Karpas-422 (cell line): ENCODE measurements at regions not wholly inside any gene's neighbourhood (a gene's known extent, or its start where the extent isn't known, plus 50 kb on each side); places are given as distances from the start of the nearest gene placed in this dataset.

Experiments
- DNase-seq: peaks from one replicate; pipeline ENCODE4 v3.0.0-alpha.2; 2015
- H2AFZ ChIP-seq: fragments of 200-600 bp; sonication (generic); 2 replicates; pipeline ENCODE4 v1.6.1; 2014; ENCODE audit warnings: antibody characterized with exemption, low read length, mixed read lengths
- H3K27ac ChIP-seq: fragments of 200-600 bp; sonication (generic); 2 replicates; pipeline ENCODE4 v1.5.1; 2014; ENCODE audit warnings: mild to moderate bottlenecking, low read length, moderate library complexity
- H3K27me3 ChIP-seq: fragments of 200-600 bp; sonication (generic); 2 replicates; pipeline ENCODE4 v1.6.1; 2014; ENCODE audit warnings: low read length, mixed read lengths
- H3K36me3 ChIP-seq: fragments of 200-600 bp; sonication (generic); 2 replicates; pipeline ENCODE4 v1.6.1; 2014; ENCODE audit warnings: low read length, mixed read lengths; ENCODE audit not compliant: insufficient read depth
- H3K4me1 ChIP-seq: fragments of 200-600 bp; sonication (generic); 2 replicates; pipeline ENCODE4 v1.6.1; 2014; ENCODE audit warnings: mild to moderate bottlenecking, low read length, mixed read lengths
- H3K4me2 ChIP-seq: fragments of 200-600 bp; sonication (generic); 2 replicates; pipeline ENCODE4 v1.6.1; 2014; ENCODE audit warnings: low read length, low read depth, mild to moderate bottlenecking; ENCODE audit not compliant: poor library complexity, severe bottlenecking
- H3K4me3 ChIP-seq: fragments of 200-600 bp; sonication (generic); 2 replicates; pipeline ENCODE4 v1.5.1; 2014; ENCODE audit warnings: mild to moderate bottlenecking, antibody characterized with exemption, low read length, mixed read lengths
- H3K79me2 ChIP-seq: fragments of 200-600 bp; sonication (generic); 2 replicates; pipeline ENCODE4 v1.6.1; 2014; ENCODE audit warnings: mild to moderate bottlenecking, low read length, mixed read lengths
- H3K9ac ChIP-seq: fragments of 200-600 bp; sonication (generic); 2 replicates; pipeline ENCODE4 v1.6.0; 2014; ENCODE audit warnings: low read length
- H3K9me2 ChIP-seq: fragments of 200-600 bp; sonication (generic), shearing (Covaris generic); replicated peaks from 2 replicates; pipeline ENCODE4 v1.6.0; 2014; ENCODE audit warnings: mild to moderate bottlenecking, low read length, moderate library complexity; ENCODE audit not compliant: insufficient read depth
- H3K9me3 ChIP-seq: fragments of 300-700, 200-600 bp; sonication (generic); 2 replicates; pipeline ENCODE4 v1.6.1; 2014; ENCODE audit warnings: low read length, mixed read lengths
- H4K20me1 ChIP-seq: fragments of 200-600 bp; sonication (generic); 2 replicates; pipeline ENCODE4 v1.6.1; 2014; ENCODE audit warnings: mild to moderate bottlenecking, antibody characterized with exemption, low read length, low read depth; ENCODE audit not compliant: insufficient read depth

- Histone ChIP-seq H3K9ac (no peak overlapping the region), H4K20me1 (no peaks in the 10 kb centered on the region), H3K9me3 (peaks cover 12% of the 10 kb centered on the region), H3K27me3 (no peaks in the 10 kb centered on the region), H3K79me2 (no peaks in the 10 kb centered on the region), H3K27ac (no peak overlapping the region), H3K4me1 (no peaks in the 10 kb centered on the region), H3K36me3 (no peaks in the 10 kb centered on the region), H3K9me2 (no peaks in the 10 kb centered on the region), H2AFZ (no peak overlapping the region), H3K4me2 (no peak overlapping the region), H3K4me3 (no peak overlapping the region)
- DNase-seq = no peak
Measured at GRCh38 chr11:25159341-25159740, 662.5 kb downstream of the LUZP2 start.

- no peaks in the 10 kb centered on the region for H3K4me1 ChIP-seq
- no peak overlapping the region for H3K4me2 ChIP-seq
- H3K9me2 ChIP-seq = no peaks in the 10 kb centered on the region
- H4K20me1 ChIP-seq = no peaks in the 10 kb centered on the region
- H3K79me2 ChIP-seq = no peaks in the 10 kb centered on the region
- H3K9me3 ChIP-seq = peaks cover 8% of the 10 kb centered on the region; the same call in 1 of the 2 replicates
- DNase-seq = no peak
- H3K27ac ChIP-seq = no peak overlapping the region
- no peak overlapping the region for H3K9ac ChIP-seq
- H2AFZ ChIP-seq = no peak overlapping the region
- no peaks in the 10 kb centered on the region for H3K27me3 ChIP-seq
- no peak overlapping the region for H3K4me3 ChIP-seq
- H3K36me3 ChIP-seq = no peaks in the 10 kb centered on the region
Measured at GRCh38 chr11:25163421-25163820, 666.6 kb downstream of the LUZP2 start.

GRCh38 chr11:25180187-25180586 lies 683.3 kb downstream of the LUZP2 start:
- no peak overlapping the region for H3K4me2 ChIP-seq
- no peaks in the 10 kb centered on the region for H3K36me3 ChIP-seq
- DNase-seq = no peak
- H3K9me3 ChIP-seq = peaks cover 9% of the 10 kb centered on the region
- no peaks in the 10 kb centered on the region for H3K4me1 ChIP-seq
- H3K4me3 ChIP-seq = no peak overlapping the region
- H3K9ac ChIP-seq = no peak overlapping the region
- no peaks in the 10 kb centered on the region for H3K79me2 ChIP-seq
- H3K27me3 ChIP-seq = no peaks in the 10 kb centered on the region
- no peaks in the 10 kb centered on the region for H4K20me1 ChIP-seq
- no peaks in the 10 kb centered on the region for H3K9me2 ChIP-seq
- H3K27ac ChIP-seq = no peak overlapping the region
- H2AFZ ChIP-seq = no peak overlapping the region

GRCh38 chr11:25183411-25183810 lies 686.6 kb downstream of the LUZP2 start:
- H3K9me3 ChIP-seq = peaks cover 10% of the 10 kb centered on the region
- H3K9me2 ChIP-seq = no peaks in the 10 kb centered on the region
- H4K20me1 ChIP-seq = no peaks in the 10 kb centered on the region
- no peaks in the 10 kb centered on the region for H3K27me3 ChIP-seq
- H3K27ac ChIP-seq = no peak overlapping the region
- no peak overlapping the region for H3K4me3 ChIP-seq
- H3K4me1 ChIP-seq = no peaks in the 10 kb centered on the region
- H2AFZ ChIP-seq = no peak overlapping the region
- DNase-seq = no peak
- no peaks in the 10 kb centered on the region for H3K79me2 ChIP-seq
- H3K4me2 ChIP-seq = no peak overlapping the region
- no peak overlapping the region for H3K9ac ChIP-seq
- no peaks in the 10 kb centered on the region for H3K36me3 ChIP-seq

- no peaks in the 10 kb centered on the region for H3K36me3 ChIP-seq
- no peak overlapping the region for H3K4me3 ChIP-seq
- no peaks in the 10 kb centered on the region for H3K79me2 ChIP-seq
- H3K4me1 ChIP-seq = no peaks in the 10 kb centered on the region
- peaks cover 6% of the 10 kb centered on the region for H3K9me3 ChIP-seq
- H3K9me2 ChIP-seq = no peaks in the 10 kb centered on the region
- no peaks in the 10 kb centered on the region for H4K20me1 ChIP-seq
- H3K4me2 ChIP-seq = no peak overlapping the region
- no peak for DNase-seq
- H3K27ac ChIP-seq = no peak overlapping the region
- no peak overlapping the region for H2AFZ ChIP-seq
- H3K27me3 ChIP-seq = no peaks in the 10 kb centered on the region
- H3K9ac ChIP-seq = no peak overlapping the region
Measured at GRCh38 chr11:25197515-25197914, 700.7 kb downstream of the LUZP2 start.

GRCh38 chr11:25198704-25199103 lies 701.9 kb downstream of the LUZP2 start:
- H3K36me3 ChIP-seq = no peaks in the 10 kb centered on the region
- peaks cover 6% of the 10 kb centered on the region for H3K9me3 ChIP-seq
- H4K20me1 ChIP-seq = no peaks in the 10 kb centered on the region
- no peak overlapping the region for H3K27ac ChIP-seq
- H3K4me1 ChIP-seq = no peaks in the 10 kb centered on the region
- H3K4me3 ChIP-seq = no peak overlapping the region
- no peak overlapping the region for H3K9ac ChIP-seq
- H3K4me2 ChIP-seq = no peak overlapping the region
- no peaks in the 10 kb centered on the region for H3K79me2 ChIP-seq
- H3K27me3 ChIP-seq = no peaks in the 10 kb centered on the region
- no peaks in the 10 kb centered on the region for H3K9me2 ChIP-seq
- no peak overlapping the region for H2AFZ ChIP-seq
- no peak for DNase-seq

- no peak for DNase-seq
- Histone ChIP-seq H3K4me2 (no peak overlapping the region), H3K79me2 (no peaks in the 10 kb centered on the region), H2AFZ (no peak overlapping the region), H3K9me3 (peaks cover under 1% of the 10 kb centered on the region), H3K27ac (no peak overlapping the region), H3K9me2 (no peaks in the 10 kb centered on the region), H3K4me1 (no peaks in the 10 kb centered on the region), H3K36me3 (no peaks in the 10 kb centered on the region), H3K27me3 (no peaks in the 10 kb centered on the region), H3K4me3 (no peak overlapping the region), H3K9ac (no peak overlapping the region), H4K20me1 (no peaks in the 10 kb centered on the region)
Measured at GRCh38 chr11:25200925-25201324, 704.1 kb downstream of the LUZP2 start.

- Histone ChIP-seq H3K9me3 (peaks cover 3% of the 10 kb centered on the region; the same call in 1 of the 2 replicates), H3K27me3 (no peaks in the 10 kb centered on the region), H2AFZ (no peak overlapping the region), H3K79me2 (no peaks in the 10 kb centered on the region), H3K4me2 (no peak overlapping the region), H3K27ac (no peak overlapping the region), H3K4me1 (no peaks in the 10 kb centered on the region), H4K20me1 (no peaks in the 10 kb centered on the region), H3K4me3 (no peak overlapping the region), H3K9ac (no peak overlapping the region), H3K36me3 (no peaks in the 10 kb centered on the region), H3K9me2 (no peaks in the 10 kb centered on the region)
- no peak for DNase-seq
Measured at GRCh38 chr11:25206762-25207161, 709.9 kb downstream of the LUZP2 start.
